ENCODE measurements at regions not wholly inside any gene's neighbourhood (a gene's known extent, or its start where the extent isn't known, plus 50 kb on each side); places are given as distances from the start of the nearest gene placed in this dataset.

DNA sequence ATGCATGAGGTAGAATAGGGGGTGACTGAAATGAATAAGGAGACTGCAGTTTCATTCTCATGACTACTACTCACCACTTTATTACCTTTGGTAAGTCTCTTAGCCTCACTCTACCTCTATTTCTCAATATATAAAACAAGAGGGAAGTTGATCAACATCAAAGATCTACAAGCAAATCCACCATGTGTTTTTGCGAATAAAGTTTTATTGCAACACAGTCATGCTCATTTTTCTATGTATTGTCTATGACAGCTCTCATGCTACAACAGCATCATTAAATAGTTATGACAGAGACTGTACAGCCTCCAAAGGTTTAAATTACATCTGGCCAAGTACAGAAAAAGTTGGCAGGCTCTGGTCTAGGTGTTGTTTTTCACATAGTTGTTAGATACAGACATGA, 72.6 kb upstream of the CPEB2 start:
- H3K4me3 ChIP-seq (ENCODE audit: low read length), result no peak overlapping the region
- 100% methylated on average over 1 of the region's 1 CpG for WGBS (ENCODE audit: insufficient coverage)
- no peak overlapping the region for H3K27ac ChIP-seq (ENCODE audit: low read length)
- ATAC-seq (no peak), DNase-seq (no peak)
- Mint-ChIP-seq H3K4me3 (no peak overlapping the region), H3K27me3 (ENCODE audit: low read depth in 2 of 2) (peaks cover under 1 to 13% of the 10 kb centered on the region in 2 donors), H3K9me3 (no peaks in the 10 kb centered on the region), H3K4me1 (peaks cover 0 to 4% of the 10 kb centered on the region in 2 donors), H3K27ac (no peak overlapping the region), H3K36me3 (no peaks in the 10 kb centered on the region)
- H3K27me3 ChIP-seq (ENCODE audit: control insufficient read depth, insufficient read depth, low read length), result peaks cover 4% of the 10 kb centered on the region
- no peaks in the 10 kb centered on the region for H3K4me1 ChIP-seq (ENCODE audit: control insufficient read depth, insufficient read depth, low read length)
- TF ChIP-seq, protein P1, sequence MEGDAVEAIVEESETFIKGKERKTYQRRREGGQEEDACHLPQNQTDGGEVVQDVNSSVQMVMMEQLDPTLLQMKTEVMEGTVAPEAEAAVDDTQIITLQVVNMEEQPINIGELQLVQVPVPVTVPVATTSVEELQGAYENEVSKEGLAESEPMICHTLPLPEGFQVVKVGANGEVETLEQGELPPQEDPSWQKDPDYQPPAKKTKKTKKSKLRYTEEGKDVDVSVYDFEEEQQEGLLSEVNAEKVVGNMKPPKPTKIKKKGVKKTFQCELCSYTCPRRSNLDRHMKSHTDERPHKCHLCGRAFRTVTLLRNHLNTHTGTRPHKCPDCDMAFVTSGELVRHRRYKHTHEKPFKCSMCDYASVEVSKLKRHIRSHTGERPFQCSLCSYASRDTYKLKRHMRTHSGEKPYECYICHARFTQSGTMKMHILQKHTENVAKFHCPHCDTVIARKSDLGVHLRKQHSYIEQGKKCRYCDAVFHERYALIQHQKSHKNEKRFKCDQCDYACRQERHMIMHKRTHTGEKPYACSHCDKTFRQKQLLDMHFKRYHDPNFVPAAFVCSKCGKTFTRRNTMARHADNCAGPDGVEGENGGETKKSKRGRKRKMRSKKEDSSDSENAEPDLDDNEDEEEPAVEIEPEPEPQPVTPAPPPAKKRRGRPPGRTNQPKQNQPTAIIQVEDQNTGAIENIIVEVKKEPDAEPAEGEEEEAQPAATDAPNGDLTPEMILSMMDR (IDR thresholded peaks at IDR 0.05), result no peak
- H3K36me3 ChIP-seq (ENCODE audit: control insufficient read depth, insufficient read depth, low read length), result no peaks in the 10 kb centered on the region
- H3K9me3 ChIP-seq (ENCODE audit: control insufficient read depth, insufficient read depth, low read length), result no peaks in the 10 kb centered on the region
- intact Hi-C loops (cut with micrococcal nuclease), result no loop called here

DNA sequence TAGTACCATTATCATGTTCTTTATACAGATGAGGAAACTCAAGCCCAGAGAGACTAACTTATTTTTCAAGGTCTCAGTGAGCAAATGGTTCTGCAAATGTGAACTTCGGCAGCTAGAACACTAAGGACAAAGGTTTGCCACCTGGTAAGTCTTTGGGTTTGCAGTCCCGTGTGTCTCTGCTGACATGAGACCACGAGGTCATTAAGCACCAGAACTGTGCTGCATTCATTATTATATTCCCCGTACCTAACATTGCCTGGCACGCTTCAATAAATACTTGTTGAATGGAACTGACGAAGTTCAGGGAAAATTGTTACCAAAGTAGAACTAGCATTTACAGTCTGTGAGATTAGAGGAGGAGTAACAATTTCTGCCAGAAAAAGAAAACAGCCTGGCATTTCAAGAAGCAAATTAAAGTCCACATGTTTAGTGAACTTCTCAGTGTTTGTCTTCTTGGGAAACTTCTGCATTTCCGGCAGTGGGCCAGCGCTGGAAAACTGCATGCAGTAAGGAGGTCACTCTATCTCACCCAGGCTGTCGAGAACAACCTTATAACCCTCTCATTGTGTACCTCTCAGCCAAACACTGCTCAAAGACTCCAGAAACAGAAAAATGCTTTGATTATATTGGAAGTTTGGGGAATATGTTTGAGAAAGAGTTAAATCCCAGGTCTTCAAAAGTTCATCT, 67.4 kb upstream of the CPEB2 start:
- no peaks in the 10 kb centered on the region for H3K9me3 Mint-ChIP-seq
- TF ChIP-seq, protein P1 (IDR thresholded peaks at IDR 0.05), result no peak
- H3K36me3 ChIP-seq (ENCODE audit: control insufficient read depth, insufficient read depth, low read length), result no peaks in the 10 kb centered on the region
- peaks cover 22 to 33% of the 10 kb centered on the region in 2 donors for H3K27me3 Mint-ChIP-seq (ENCODE audit: low read depth in 2 of 2)
- no peaks in the 10 kb centered on the region for H3K36me3 Mint-ChIP-seq
- DNase-seq, result no peak
- no peaks in the 10 kb centered on the region for H3K4me1 ChIP-seq (ENCODE audit: control insufficient read depth, insufficient read depth, low read length)
- no peak overlapping the region for H3K4me3 ChIP-seq (ENCODE audit: low read length)
- 84% methylated on average over 9 of the region's 9 CpGs for WGBS (ENCODE audit: insufficient coverage)
- intact Hi-C loops (cut with micrococcal nuclease), result no loop called here
- H3K27ac ChIP-seq (ENCODE audit: low read length), result no peak overlapping the region
- no peaks in the 10 kb centered on the region for H3K4me1 Mint-ChIP-seq
- H3K4me3 Mint-ChIP-seq, result no peak overlapping the region
- H3K27ac Mint-ChIP-seq, result no peak overlapping the region
- H3K9me3 ChIP-seq (ENCODE audit: control insufficient read depth, insufficient read depth, low read length), result no peaks in the 10 kb centered on the region
- no peak for ATAC-seq
- H3K27me3 ChIP-seq (ENCODE audit: control insufficient read depth, insufficient read depth, low read length), result peaks cover 6% of the 10 kb centered on the region

DNA sequence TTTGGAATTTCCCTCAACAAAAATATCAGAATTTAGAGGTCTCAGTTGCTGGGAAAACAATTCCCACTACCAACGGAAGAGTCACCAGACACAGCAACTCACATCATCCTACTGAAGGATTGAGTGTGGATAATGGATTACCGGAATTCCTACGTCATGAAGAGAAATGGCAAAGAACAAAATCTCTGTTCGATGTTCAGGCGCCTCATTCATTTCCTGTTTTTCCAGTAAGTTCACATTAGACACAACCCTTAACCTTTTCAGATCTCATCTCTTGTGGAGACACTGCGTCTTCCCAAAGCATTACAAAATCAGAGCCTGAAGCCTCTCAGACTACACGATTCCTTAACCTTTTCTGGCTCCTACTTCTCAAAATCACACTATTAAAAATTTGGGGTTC, 58.5 kb upstream of the CPEB2 start:
- WGBS (ENCODE audit: insufficient coverage), result 96% methylated on average over 6 of the region's 7 CpGs
- H3K9me3 Mint-ChIP-seq, result no peaks in the 10 kb centered on the region
- Histone ChIP-seq H3K9me3 (ENCODE audit: control insufficient read depth, insufficient read depth, low read length) (no peaks in the 10 kb centered on the region), H3K4me3 (ENCODE audit: low read length) (no peak overlapping the region), H3K4me1 (ENCODE audit: control insufficient read depth, insufficient read depth, low read length) (no peaks in the 10 kb centered on the region), H3K27me3 (ENCODE audit: control insufficient read depth, insufficient read depth, low read length) (peaks cover 2% of the 10 kb centered on the region), H3K27ac (ENCODE audit: low read length) (no peak overlapping the region), H3K36me3 (ENCODE audit: control insufficient read depth, insufficient read depth, low read length) (no peaks in the 10 kb centered on the region)
- H3K27ac Mint-ChIP-seq, result no peak overlapping the region
- H3K36me3 Mint-ChIP-seq, result no peaks in the 10 kb centered on the region
- ATAC-seq (no peak), DNase-seq (no peak)
- H3K4me1 Mint-ChIP-seq, result no peaks in the 10 kb centered on the region
- H3K27me3 Mint-ChIP-seq (ENCODE audit: low read depth in 2 of 2), result peaks cover 9 to 20% of the 10 kb centered on the region in 2 donors
- H3K4me3 Mint-ChIP-seq, result no peak overlapping the region
- TF ChIP-seq, protein P1 (IDR thresholded peaks at IDR 0.05), result no peak
- intact Hi-C loops (cut with micrococcal nuclease), result no loop called here

DNA sequence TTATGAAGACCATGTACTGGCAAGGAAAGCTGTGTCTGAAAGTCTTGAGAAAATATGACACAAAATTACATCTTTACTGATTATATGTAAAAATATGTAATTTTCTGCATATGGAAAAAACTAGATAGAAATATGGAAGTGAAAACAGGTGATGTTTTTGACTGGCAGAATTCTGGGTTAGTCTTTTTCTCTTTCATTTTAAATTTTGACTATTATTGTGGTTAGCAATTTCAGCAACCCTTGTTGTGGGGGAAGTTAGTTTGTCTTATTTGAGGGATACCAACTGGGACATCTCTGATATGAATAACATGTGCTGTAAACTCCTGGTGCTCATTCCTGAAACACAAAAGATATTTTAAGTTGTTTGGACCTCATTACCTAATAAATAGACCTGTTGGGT, 49.9 kb upstream of the CPEB2 start:
- Mint-ChIP-seq H3K9me3 (no peaks in the 10 kb centered on the region), H3K4me1 (no peaks in the 10 kb centered on the region), H3K4me3 (no peak overlapping the region), H3K27ac (no peak overlapping the region), H3K27me3 (ENCODE audit: low read depth in 2 of 2) (peaks cover 18 to 29% of the 10 kb centered on the region in 2 donors), H3K36me3 (no peaks in the 10 kb centered on the region)
- Histone ChIP-seq H3K4me1 (ENCODE audit: control insufficient read depth, insufficient read depth, low read length) (no peaks in the 10 kb centered on the region), H3K36me3 (ENCODE audit: control insufficient read depth, insufficient read depth, low read length) (no peaks in the 10 kb centered on the region), H3K27me3 (ENCODE audit: control insufficient read depth, insufficient read depth, low read length) (peaks cover 6% of the 10 kb centered on the region), H3K27ac (ENCODE audit: low read length) (no peak overlapping the region), H3K9me3 (ENCODE audit: control insufficient read depth, insufficient read depth, low read length) (no peaks in the 10 kb centered on the region), H3K4me3 (ENCODE audit: low read length) (no peak overlapping the region)
- intact Hi-C loops (cut with micrococcal nuclease), result no loop called here
- TF ChIP-seq, protein P1 (IDR thresholded peaks at IDR 0.05), result no peak
- ATAC-seq (no peak), DNase-seq (no peak)

All from natural killer cell (primary cell).